ENCODE measurements at regions not wholly inside any gene's neighbourhood (a gene's known extent, or its start where the extent isn't known, plus 50 kb on each side); places are given as distances from the start of the nearest gene placed in this dataset.

- TF ChIP-seq, protein P1, sequence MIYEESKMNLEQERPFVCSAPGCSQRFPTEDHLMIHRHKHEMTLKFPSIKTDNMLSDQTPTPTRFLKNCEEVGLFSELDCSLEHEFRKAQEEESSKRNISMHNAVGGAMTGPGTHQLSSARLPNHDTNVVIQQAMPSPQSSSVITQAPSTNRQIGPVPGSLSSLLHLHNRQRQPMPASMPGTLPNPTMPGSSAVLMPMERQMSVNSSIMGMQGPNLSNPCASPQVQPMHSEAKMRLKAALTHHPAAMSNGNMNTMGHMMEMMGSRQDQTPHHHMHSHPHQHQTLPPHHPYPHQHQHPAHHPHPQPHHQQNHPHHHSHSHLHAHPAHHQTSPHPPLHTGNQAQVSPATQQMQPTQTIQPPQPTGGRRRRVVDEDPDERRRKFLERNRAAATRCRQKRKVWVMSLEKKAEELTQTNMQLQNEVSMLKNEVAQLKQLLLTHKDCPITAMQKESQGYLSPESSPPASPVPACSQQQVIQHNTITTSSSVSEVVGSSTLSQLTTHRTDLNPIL (CRISPR knock-in tag; IDR thresholded peaks at IDR 0.05; ENCODE audit: low read depth): no peak
- TF ChIP-seq ISL1 (CRISPR knock-in tag; IDR thresholded peaks at IDR 0.05): no peak
- no peak for TF ChIP-seq TCF4 (CRISPR knock-in tag; IDR thresholded peaks at IDR 0.05; ENCODE audit: borderline replicate concordance)
- TF ChIP-seq ZFP3 (CRISPR knock-in tag; IDR thresholded peaks at IDR 0.05): no peak
- no peak for TF ChIP-seq PATZ1 (CRISPR knock-in tag; IDR thresholded peaks at IDR 0.05; ENCODE audit: borderline replicate concordance)
- TF ChIP-seq, protein P2, sequence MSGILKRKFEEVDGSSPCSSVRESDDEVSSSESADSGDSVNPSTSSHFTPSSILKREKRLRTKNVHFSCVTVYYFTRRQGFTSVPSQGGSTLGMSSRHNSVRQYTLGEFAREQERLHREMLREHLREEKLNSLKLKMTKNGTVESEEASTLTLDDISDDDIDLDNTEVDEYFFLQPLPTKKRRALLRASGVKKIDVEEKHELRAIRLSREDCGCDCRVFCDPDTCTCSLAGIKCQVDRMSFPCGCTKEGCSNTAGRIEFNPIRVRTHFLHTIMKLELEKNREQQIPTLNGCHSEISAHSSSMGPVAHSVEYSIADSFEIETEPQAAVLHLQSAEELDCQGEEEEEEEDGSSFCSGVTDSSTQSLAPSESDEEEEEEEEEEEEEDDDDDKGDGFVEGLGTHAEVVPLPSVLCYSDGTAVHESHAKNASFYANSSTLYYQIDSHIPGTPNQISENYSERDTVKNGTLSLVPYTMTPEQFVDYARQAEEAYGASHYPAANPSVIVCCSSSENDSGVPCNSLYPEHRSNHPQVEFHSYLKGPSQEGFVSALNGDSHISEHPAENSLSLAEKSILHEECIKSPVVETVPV (CRISPR knock-in tag; IDR thresholded peaks at IDR 0.05): no peak
- no peak for TF ChIP-seq ZFP30 (CRISPR knock-in tag; IDR thresholded peaks at IDR 0.05)
- no peak for TF ChIP-seq ARNTL (CRISPR knock-in tag; IDR thresholded peaks at IDR 0.05; ENCODE audit: borderline replicate concordance, low read depth)
- no peak for TF ChIP-seq PPARA (CRISPR knock-in tag; IDR thresholded peaks at IDR 0.05; ENCODE audit: borderline replicate concordance)
- TF ChIP-seq ZC3H10 (CRISPR knock-in tag; IDR thresholded peaks at IDR 0.05): no peak
- no peak for TF ChIP-seq RARB (CRISPR knock-in tag; IDR thresholded peaks at IDR 0.05)
- no peak for TF ChIP-seq GLIS3 (CRISPR knock-in tag; IDR thresholded peaks at IDR 0.05)
- TF ChIP-seq ZNF565 (CRISPR knock-in tag; conservative IDR thresholded peaks at IDR 0.05; ENCODE audit: low read depth): no peak
- TF ChIP-seq BACH2 (CRISPR knock-in tag; IDR thresholded peaks at IDR 0.05; ENCODE audit: borderline replicate concordance): no peak
These were observed 148.3 kb downstream of the RBM43 start for GRCh38 chr2:151113318-151113717.
